Naive thymus-derived CD4-positive, alpha-beta T cell (primary cell): ENCODE measurements at regions not wholly inside any gene's neighbourhood (a gene's known extent, or its start where the extent isn't known, plus 50 kb on each side); places are given as distances from the start of the nearest gene placed in this dataset.

ENCODE experiments used
- ATAC-seq: fragments of 150-1000 bp; cut with Tn5 transposase; 2 replicates; pipeline ENCODE4 v1.10.0; 2021; ENCODE audit warnings: mild to moderate bottlenecking, moderate library complexity
- CTCF ChIA-PET: fragments of 350-600 bp; sonication (Branson Sonifier 250); formaldehyde crosslinking; loops from one replicate; lab custom pipeline; 2021; ENCODE audit warnings: antibody characterized with exemption; lab: Charles Lee
- POLR2A ChIA-PET: fragments of 350-600 bp; sonication (Branson Sonifier 250); formaldehyde crosslinking; loops from one replicate; lab custom pipeline; 2021; ENCODE audit warnings: antibody characterized with exemption, inconsistent platforms; lab: Charles Lee
- DNase-seq, 9 donors: peaks; one replicate each; pipeline versions ENCODE4 v3.0.0 to v3.0.0-alpha.2; 2020 to 2022; ENCODE audit warnings: mixed read lengths in 1 of 9
- H3K27ac ChIP-seq: one replicate; pipeline ENCODE4 v1.7.0; 2013; ENCODE audit warnings: mild to moderate bottlenecking, low read depth, low read length, moderate library complexity
- H3K27me3 ChIP-seq, 2 donors: one replicate each; pipeline ENCODE4 v1.7.0; 2013; ENCODE audit warnings: low read length in 2 of 2, mild to moderate bottlenecking in 2 of 2, moderate library complexity in 2 of 2; ENCODE audit not compliant: control insufficient read depth in 2 of 2, insufficient read depth in 2 of 2
- H3K36me3 ChIP-seq, 3 experiments: 1 replicate in 2 of 3; 2 replicates in 1 of 3; pipeline ENCODE4 v1.7.0; 2013; ENCODE audit warnings: low read length in 3 of 3, mild to moderate bottlenecking in 3 of 3, moderate library complexity in 1 of 3; ENCODE audit not compliant: insufficient read depth in 3 of 3, control insufficient read depth in 2 of 3
- H3K4me1 ChIP-seq, 2 donors: one replicate each; pipeline ENCODE4 v1.7.0; 2013; ENCODE audit warnings: low read length in 2 of 2, mild to moderate bottlenecking in 2 of 2, moderate library complexity in 1 of 2; ENCODE audit not compliant: control insufficient read depth in 2 of 2, insufficient read depth in 2 of 2
- H3K4me3 ChIP-seq: 2 replicates; pipeline ENCODE4 v1.7.0; 2013; ENCODE audit warnings: mild to moderate bottlenecking, low read length
- H3K9me3 ChIP-seq, 3 experiments: 1 replicate in 2 of 3; 2 replicates in 1 of 3; pipeline ENCODE4 v1.7.0; 2013; ENCODE audit warnings: low read length in 3 of 3; ENCODE audit not compliant: control insufficient read depth in 2 of 3
- H3K27ac Mint-ChIP-seq, 9 donors: one replicate each; pipeline ENCODE4 v1.8.0; 2020 to 2022; ENCODE audit warnings: mixed read lengths in 9 of 9, mild to moderate bottlenecking in 8 of 9, moderate library complexity in 5 of 9, inconsistent platforms in 2 of 9
- H3K27me3 Mint-ChIP-seq, 5 donors: one replicate each; pipeline ENCODE4 v1.8.0; 2021 to 2022; ENCODE audit warnings: mixed read lengths in 5 of 5, mild to moderate bottlenecking in 1 of 5
- H3K36me3 Mint-ChIP-seq, 5 donors: one replicate each; pipeline ENCODE4 v1.8.0; 2020 to 2022; ENCODE audit warnings: mixed read lengths in 5 of 5, mild to moderate bottlenecking in 3 of 5, inconsistent platforms in 1 of 5
- H3K4me1 Mint-ChIP-seq, 7 donors: one replicate each; pipeline ENCODE4 v1.8.0; 2020 to 2022; ENCODE audit warnings: mixed read lengths in 7 of 7, mild to moderate bottlenecking in 3 of 7, inconsistent platforms in 1 of 7
- H3K4me3 Mint-ChIP-seq, 10 donors: one replicate each; pipeline ENCODE4 v1.8.0; 2020 to 2022; ENCODE audit warnings: mild to moderate bottlenecking in 10 of 10, mixed read lengths in 10 of 10, moderate library complexity in 6 of 10, inconsistent platforms in 2 of 10
- H3K9me3 Mint-ChIP-seq, 11 donors: one replicate each; pipeline ENCODE4 v1.8.0; 2020 to 2022; ENCODE audit warnings: mixed read lengths in 11 of 11, mild to moderate bottlenecking in 4 of 11, inconsistent platforms in 1 of 11, moderate library complexity in 1 of 11
- intact Hi-C, 2 donors: fragments of 100-400 bp; cut with micrococcal nuclease; formaldehyde crosslinking; loops; one replicate each; pipeline ENCODE4 v1.15.1; 2023

DNA sequence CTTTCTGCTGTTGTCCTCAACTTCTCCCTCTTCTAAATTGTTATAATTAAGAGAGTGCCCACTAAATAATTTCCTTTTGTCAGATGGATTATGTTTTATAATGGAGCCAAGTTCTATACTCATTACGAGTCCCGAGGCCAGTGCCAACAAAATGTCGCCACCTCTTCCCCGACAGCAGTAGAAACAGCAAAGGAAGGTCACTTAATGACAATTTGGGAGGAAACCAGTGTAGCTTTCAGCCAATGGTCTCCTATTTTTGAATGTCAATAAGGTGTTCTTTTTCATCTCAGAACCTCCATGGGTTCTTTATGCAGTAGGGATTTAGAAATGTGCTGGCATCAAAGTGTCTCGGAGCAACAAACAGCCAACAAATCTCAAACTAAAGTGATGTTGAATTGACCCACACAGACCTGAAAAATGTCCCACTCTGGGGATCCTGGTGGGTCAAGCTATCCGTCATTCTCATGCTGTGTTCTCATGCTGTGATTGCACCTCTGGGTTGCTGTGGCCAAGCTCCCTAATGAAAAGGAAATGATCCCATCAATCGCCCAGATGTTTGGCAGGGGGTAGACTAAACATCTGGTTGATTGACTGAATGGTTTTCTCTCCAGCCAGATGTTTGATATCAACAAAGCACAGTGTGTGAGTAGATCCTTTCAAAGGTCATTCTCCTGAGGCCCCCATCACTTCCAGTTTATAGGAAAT is 291.9 kb downstream of the DMAC1 start:
- no peaks in the 10 kb centered on the region for H3K27me3 ChIP-seq
- no peaks in the 10 kb centered on the region for H3K36me3 Mint-ChIP-seq
- no peaks in the 10 kb centered on the region for H3K9me3 ChIP-seq
- no peaks in the 10 kb centered on the region for H3K4me1 Mint-ChIP-seq
- H3K4me3 ChIP-seq = no peak overlapping the region
- CTCF ChIA-PET = no interaction called here
- no peak overlapping the region for H3K27ac ChIP-seq
- H3K4me1 ChIP-seq = no peaks in the 10 kb centered on the region
- no peak overlapping the region for H3K27ac Mint-ChIP-seq
- H3K36me3 ChIP-seq = no peaks in the 10 kb centered on the region
- ATAC-seq (no peak), DNase-seq (no peak)
- H3K27me3 Mint-ChIP-seq = peaks cover 1 to 31% (median 12%) of the 10 kb centered on the region in 5 donors
- H3K9me3 Mint-ChIP-seq = peaks cover 0 to 5% (median 0%) of the 10 kb centered on the region in 11 donors
- POLR2A ChIA-PET = no interaction called here
- intact Hi-C loops = no loop called here
- no peak overlapping the region for H3K4me3 Mint-ChIP-seq

DNA sequence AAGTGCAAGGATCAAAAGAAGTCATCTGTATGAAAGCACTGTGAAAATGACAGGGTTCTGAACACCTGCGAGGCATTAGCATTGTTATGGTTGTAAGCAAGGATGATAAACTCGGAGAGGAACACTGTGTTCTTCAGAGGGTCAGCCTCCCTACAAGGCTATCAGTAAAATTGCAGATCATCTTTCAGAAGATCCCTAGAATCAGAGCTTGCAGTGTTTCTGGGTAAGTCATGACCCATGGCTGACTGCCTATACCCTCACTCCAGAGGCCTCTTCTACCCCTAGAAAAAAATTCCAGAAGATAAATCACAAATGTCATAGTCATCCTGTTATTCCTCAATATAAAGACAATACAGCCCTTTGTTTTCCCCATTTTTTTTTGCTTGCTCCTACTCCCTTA is 292.6 kb downstream of the DMAC1 start:
- Histone ChIP-seq H3K27ac (no peak overlapping the region), H3K4me3 (no peak overlapping the region), H3K36me3 (no peaks in the 10 kb centered on the region), H3K9me3 (no peaks in the 10 kb centered on the region), H3K27me3 (no peaks in the 10 kb centered on the region), H3K4me1 (no peaks in the 10 kb centered on the region)
- Mint-ChIP-seq H3K27ac (no peak overlapping the region), H3K9me3 (peaks cover 0 to 5% (median 0%) of the 10 kb centered on the region in 11 donors), H3K4me3 (no peak overlapping the region), H3K27me3 (peaks cover 0 to 37% (median 15%) of the 10 kb centered on the region in 5 donors), H3K4me1 (no peaks in the 10 kb centered on the region), H3K36me3 (no peaks in the 10 kb centered on the region)
- no peak for DNase-seq
- no peak for ATAC-seq
- intact Hi-C loops = no loop called here
- ChIA-PET POLR2A (no interaction called here), CTCF (no interaction called here)

DNA sequence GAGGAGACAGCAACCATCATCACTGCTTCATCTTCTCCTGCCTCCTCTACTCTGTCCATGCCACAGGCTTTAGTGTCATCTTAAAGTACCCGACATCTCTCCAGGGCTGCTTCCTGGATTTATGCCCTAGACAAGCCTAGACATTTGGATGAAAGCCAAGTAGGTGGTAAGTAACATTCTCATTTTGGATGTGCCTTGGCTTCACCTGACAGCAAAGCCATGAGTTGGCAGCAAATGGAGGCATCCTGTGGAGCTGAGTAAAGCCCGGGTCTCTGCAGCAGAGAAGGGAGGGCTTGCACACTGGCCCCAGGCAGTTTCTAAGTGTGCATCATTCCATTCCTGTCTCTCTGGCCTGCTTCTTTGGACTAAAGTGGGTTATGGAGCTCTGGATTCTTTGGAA is 299.1 kb downstream of the DMAC1 start:
- ChIA-PET POLR2A (no interaction called here), CTCF (no interaction called here)
- Mint-ChIP-seq H3K4me3 (no peak overlapping the region), H3K9me3 (peaks cover 0 to 4% (median 2%) of the 10 kb centered on the region in 11 donors), H3K27me3 (peaks cover 0 to 45% (median 10%) of the 10 kb centered on the region in 5 donors), H3K4me1 (no peaks in the 10 kb centered on the region), H3K27ac (no peak overlapping the region), H3K36me3 (no peaks in the 10 kb centered on the region)
- no peaks in the 10 kb centered on the region for H3K36me3 ChIP-seq
- H3K9me3 ChIP-seq = no peaks in the 10 kb centered on the region
- peaks cover 0 to 4% of the 10 kb centered on the region in 2 donors for H3K27me3 ChIP-seq
- no peak overlapping the region for H3K27ac ChIP-seq
- no peaks in the 10 kb centered on the region for H3K4me1 ChIP-seq
- no peak for ATAC-seq
- DNase-seq = no peak
- H3K4me3 ChIP-seq = no peak overlapping the region
- intact Hi-C loops = no loop called here

DNA sequence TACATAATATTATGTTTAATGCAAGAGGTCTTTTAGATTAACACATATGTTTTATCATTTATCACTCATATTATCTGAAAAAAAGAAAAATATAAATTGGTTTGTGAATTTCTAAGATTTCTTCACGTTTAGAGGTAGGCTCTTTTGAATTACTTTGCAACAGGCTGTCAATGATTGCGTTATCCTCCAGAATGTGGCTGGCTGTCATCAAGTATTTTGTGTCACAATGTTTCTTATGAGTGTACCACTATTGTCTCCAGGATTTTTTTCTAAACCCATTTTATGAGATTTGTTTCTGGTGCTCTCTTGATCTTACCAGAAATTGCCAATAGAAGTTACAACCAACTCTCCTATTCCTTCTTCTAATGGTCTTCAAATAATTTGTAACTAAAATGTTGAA is 307.9 kb downstream of the DMAC1 start:
- Histone ChIP-seq H3K4me1 (no peaks in the 10 kb centered on the region), H3K9me3 (no peaks in the 10 kb centered on the region), H3K36me3 (no peaks in the 10 kb centered on the region), H3K27me3 (no peaks in the 10 kb centered on the region), H3K27ac (no peak overlapping the region), H3K4me3 (no peak overlapping the region)
- Mint-ChIP-seq H3K27ac (no peak overlapping the region), H3K27me3 (peaks cover 0 to 9% (median 6%) of the 10 kb centered on the region in 5 donors), H3K9me3 (peaks cover 0 to 4% (median 0%) of the 10 kb centered on the region in 11 donors), H3K36me3 (no peaks in the 10 kb centered on the region), H3K4me1 (no peaks in the 10 kb centered on the region), H3K4me3 (no peak overlapping the region)
- ChIA-PET CTCF (no interaction called here), POLR2A (no interaction called here)
- DNase-seq (no peak), ATAC-seq (no peak)
- intact Hi-C loops = no loop called here

DNA sequence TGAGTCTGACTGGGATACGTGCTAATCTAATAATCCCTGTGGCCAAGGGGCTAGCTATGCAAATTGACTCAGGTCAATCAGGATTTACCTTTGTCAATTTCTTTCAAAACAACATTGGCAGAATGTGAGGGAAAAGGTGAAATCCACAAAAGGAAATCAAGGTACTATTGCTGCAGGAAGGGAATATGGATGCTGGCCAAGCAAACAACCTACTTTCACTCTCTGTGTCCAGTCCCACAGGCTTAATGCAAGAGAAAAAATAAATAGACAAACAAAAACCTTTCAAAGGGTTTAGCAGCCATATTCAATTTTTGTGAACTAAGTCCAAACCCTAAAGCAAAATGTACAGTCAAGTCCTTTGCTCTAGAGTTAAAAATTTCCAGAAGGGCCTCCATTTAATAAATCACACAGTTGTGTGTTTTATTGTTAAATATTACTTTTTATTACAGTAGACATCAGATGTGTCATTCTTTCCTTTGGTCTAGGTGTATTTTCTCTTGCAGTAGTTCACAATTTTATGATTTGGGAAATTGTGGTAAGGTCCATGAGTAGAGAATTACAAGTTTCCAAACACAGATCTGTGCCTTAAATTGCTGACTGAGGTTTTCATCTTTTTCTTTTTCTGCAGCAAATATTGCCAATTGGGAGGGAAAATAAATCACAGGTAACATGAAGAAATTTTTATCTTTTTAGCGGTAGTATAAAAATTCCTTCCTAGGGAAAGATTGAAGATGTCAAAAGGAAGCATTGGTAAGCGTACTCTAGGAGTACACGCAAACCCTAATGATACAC is 309.1 kb downstream of the DMAC1 start:
- Mint-ChIP-seq H3K36me3 (no peaks in the 10 kb centered on the region), H3K4me1 (no peaks in the 10 kb centered on the region), H3K4me3 (no peak overlapping the region), H3K9me3 (peaks cover 0 to 3% (median 0%) of the 10 kb centered on the region in 11 donors), H3K27ac (no peak overlapping the region), H3K27me3 (peaks cover 0 to 6% (median 3%) of the 10 kb centered on the region in 5 donors)
- POLR2A ChIA-PET = no interaction called here
- H3K36me3 ChIP-seq = no peaks in the 10 kb centered on the region
- CTCF ChIA-PET = no interaction called here
- no peaks in the 10 kb centered on the region for H3K27me3 ChIP-seq
- no peak overlapping the region for H3K4me3 ChIP-seq
- H3K4me1 ChIP-seq = no peaks in the 10 kb centered on the region
- DNase-seq (no peak), ATAC-seq (no peak)
- H3K27ac ChIP-seq = no peak overlapping the region
- intact Hi-C loops = no loop called here
- H3K9me3 ChIP-seq = no peaks in the 10 kb centered on the region

DNA sequence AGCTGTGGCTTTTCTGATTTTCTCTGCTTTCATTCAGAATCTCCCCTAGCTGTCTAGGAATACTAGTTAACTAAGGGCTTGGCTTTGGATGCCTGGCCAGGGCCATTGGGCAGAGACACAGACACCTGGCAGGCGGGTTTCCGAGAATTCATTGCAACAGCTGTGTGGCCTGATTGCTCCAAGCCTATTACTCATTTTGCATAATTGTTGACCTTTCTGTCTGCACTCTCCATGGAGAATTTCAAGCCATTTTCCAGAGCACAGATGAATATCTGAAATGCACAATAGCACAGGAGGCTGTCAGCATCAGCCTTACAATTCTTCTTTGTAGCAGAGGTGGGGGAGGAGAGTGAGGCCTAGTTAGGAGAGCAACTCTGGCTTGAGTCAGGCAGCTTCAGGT is 310.5 kb downstream of the DMAC1 start:
- H3K27me3 ChIP-seq = no peaks in the 10 kb centered on the region
- H3K9me3 Mint-ChIP-seq = peaks cover 0 to 3% (median 0%) of the 10 kb centered on the region in 11 donors
- H3K4me3 ChIP-seq = no peak overlapping the region
- H3K36me3 ChIP-seq = no peaks in the 10 kb centered on the region
- H3K9me3 ChIP-seq = no peaks in the 10 kb centered on the region
- no peak for DNase-seq
- H3K36me3 Mint-ChIP-seq = no peaks in the 10 kb centered on the region
- no peak for ATAC-seq
- no peak overlapping the region for H3K4me3 Mint-ChIP-seq
- no peaks in the 10 kb centered on the region for H3K4me1 ChIP-seq
- POLR2A ChIA-PET = no interaction called here
- CTCF ChIA-PET = no interaction called here
- no peaks in the 10 kb centered on the region for H3K4me1 Mint-ChIP-seq
- no peak overlapping the region for H3K27ac Mint-ChIP-seq
- H3K27ac ChIP-seq = no peak overlapping the region
- H3K27me3 Mint-ChIP-seq = peaks cover 0 to 6% (median 3%) of the 10 kb centered on the region in 5 donors
- intact Hi-C loops = no loop called here
